Astrocyte of the cerebellum (primary cell): ENCODE measurements at regions not wholly inside any gene's neighbourhood (a gene's known extent, or its start where the extent isn't known, plus 50 kb on each side); places are given as distances from the start of the nearest gene placed in this dataset.

Experiments used
- DNase-seq: peaks from one replicate; pipeline ENCODE4 v3.0.0-alpha.2; 2011; ENCODE audit warnings: low read depth
- H3K4me3 ChIP-seq: 2 replicates; pipeline ENCODE4 v1.5.1; 2011; ENCODE audit warnings: mild to moderate bottlenecking, low read depth, low read length, moderate library complexity
- in situ Hi-C: cut with HindIII; loops from 2 replicates; pipeline ENCODE4 v1.10.0; 2017; ENCODE audit warnings: low sequenced_read_pairs
- TF ChIP-seq, protein P1 (sequence below): IDR thresholded peaks from 2 replicates; pipeline ENCODE4 v1.5.1; 2012; ENCODE audit warnings: low read length, low read depth, moderate library complexity, mild to moderate bottlenecking; ENCODE audit errors: missing control alignments

DNA sequence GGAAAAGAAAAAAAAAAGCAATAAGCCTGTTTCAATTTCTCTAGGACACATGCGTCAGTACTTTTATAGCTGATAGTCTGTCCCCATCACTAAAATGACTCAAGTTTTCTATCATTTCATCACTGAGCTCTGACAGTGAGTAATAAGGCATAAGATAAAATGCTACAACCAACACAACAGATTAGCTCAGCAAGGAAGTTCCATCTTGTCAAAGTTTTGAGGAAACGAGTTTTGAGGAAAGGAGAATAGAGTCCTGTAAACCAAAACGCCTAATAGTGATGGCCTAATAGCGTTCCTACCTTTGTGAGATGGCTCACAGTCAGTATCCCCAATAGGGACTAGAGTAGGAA lies 145.1 kb downstream of the LACC1 start:
- TF ChIP-seq, protein P1, sequence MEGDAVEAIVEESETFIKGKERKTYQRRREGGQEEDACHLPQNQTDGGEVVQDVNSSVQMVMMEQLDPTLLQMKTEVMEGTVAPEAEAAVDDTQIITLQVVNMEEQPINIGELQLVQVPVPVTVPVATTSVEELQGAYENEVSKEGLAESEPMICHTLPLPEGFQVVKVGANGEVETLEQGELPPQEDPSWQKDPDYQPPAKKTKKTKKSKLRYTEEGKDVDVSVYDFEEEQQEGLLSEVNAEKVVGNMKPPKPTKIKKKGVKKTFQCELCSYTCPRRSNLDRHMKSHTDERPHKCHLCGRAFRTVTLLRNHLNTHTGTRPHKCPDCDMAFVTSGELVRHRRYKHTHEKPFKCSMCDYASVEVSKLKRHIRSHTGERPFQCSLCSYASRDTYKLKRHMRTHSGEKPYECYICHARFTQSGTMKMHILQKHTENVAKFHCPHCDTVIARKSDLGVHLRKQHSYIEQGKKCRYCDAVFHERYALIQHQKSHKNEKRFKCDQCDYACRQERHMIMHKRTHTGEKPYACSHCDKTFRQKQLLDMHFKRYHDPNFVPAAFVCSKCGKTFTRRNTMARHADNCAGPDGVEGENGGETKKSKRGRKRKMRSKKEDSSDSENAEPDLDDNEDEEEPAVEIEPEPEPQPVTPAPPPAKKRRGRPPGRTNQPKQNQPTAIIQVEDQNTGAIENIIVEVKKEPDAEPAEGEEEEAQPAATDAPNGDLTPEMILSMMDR = no peak
- no peak overlapping the region for H3K4me3 ChIP-seq
- DNase-seq = no peak
- in situ Hi-C loops = loop anchor here (25.0 kb wide), 1 partner anchor 412 kb away; no protein-coding TSS in a partner anchor

DNA sequence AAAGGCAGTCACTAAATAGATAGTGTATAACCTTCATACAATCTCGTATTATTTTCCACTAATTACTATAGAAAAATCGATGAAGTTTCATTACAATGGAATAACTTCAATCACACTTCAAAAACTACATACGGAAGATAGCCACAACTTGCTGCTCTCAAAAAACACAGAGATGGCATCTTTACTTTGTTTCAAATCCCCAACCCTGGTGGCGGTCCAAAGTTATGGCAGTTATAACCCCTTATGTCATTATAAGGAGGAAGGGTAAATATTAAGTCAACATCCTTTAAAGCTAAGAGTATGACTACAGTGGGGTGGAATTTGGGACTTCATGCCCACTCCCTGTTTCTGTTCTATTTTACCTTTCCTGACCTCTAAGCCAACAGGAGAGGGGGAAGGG lies 146.5 kb downstream of the LACC1 start:
- no peak for DNase-seq
- no peak overlapping the region for H3K4me3 ChIP-seq
- TF ChIP-seq, protein P1 = no peak
- in situ Hi-C loops = loop anchor here (25.0 kb wide), 1 partner anchor 411 kb away; no protein-coding TSS in a partner anchor

DNA sequence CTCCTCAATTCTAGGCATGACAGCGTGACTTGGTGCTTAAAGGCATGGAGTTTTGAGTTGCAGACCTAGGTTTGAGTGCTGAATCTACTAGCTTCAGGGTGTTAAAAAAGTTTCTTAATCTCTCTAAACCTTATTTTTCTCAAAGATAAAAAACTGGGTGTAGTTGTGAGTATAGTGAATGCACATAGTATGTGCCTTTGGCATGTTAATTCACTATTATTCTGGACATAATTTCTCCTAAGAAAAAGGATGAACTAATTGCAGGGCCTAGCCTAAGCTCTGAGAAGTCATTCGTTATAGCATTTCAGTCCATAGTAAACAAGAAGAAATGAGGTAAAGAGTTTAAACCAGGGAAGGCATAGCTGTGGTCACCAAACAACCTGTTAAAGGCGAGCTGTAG lies 149.0 kb downstream of the LACC1 start:
- in situ Hi-C loops = loop anchor here (25.0 kb wide), 1 partner anchor 409 kb away; no protein-coding TSS in a partner anchor
- H3K4me3 ChIP-seq = no peak overlapping the region
- TF ChIP-seq, protein P1 = no peak
- DNase-seq = no peak

DNA sequence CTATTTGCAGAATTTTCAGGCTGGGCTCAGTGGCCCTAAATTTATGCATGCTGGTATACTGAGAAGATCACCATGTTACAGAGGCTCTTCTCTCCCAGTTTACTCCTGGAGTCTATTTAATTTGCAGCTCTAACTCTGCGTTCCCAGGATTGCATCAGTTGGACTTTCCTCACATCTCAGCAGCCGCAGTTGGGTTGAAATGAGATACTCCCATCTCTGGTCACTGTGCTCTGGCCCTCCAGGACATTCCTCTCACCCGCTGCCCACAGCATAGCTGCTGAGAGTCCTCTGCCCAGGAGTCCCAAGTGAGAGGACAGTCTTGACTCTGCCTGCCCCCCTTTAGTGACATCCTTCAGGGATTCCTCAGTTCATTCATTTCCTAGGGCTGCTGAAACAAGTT lies 150.9 kb downstream of the LACC1 start:
- TF ChIP-seq, protein P1 = no peak
- DNase-seq = no peak
- in situ Hi-C loops = loop anchor here (25.0 kb wide), 1 partner anchor 407 kb away; no protein-coding TSS in a partner anchor
- no peak overlapping the region for H3K4me3 ChIP-seq

DNA sequence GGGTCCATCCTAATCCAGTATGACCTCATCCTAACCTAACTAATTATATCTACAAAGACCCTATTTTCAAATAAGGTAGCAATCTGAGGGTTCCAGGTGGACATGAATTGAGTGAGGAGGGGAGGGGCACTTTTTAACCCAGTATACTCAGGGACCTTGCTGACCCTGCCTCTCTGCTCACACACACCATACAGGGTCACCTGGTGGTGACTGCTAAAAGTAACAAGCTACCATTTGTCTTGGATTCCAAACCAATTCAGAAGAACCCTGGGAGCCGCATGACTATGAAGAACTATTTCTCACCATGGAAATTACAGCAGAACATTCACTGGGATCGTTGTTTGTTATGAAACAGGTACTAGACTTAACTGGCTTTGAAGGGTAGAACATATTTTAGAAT lies 151.9 kb downstream of the LACC1 start:
- DNase-seq = no peak
- TF ChIP-seq, protein P1 = no peak
- H3K4me3 ChIP-seq = no peak overlapping the region
- in situ Hi-C loops = loop anchor here (25.0 kb wide), 1 partner anchor 406 kb away; no protein-coding TSS in a partner anchor

DNA sequence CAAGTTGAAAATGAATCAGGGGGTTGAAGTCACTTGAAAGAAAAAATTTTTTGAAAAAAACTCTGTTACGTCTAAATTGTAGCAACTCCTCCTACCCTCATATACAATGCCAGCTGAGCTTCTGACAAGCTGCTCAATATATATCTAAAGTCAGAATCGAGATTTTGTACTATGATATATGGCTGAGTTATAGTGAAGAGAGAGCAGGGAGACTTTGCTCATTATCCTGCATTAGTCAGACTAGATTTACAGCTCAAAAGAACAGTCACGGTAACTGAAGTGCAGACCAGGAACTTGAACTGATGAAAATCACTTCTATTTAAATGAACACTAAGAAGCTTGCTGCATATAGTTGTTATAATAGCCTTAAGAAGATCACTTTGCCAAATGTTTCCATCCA lies 153.1 kb downstream of the LACC1 start:
- H3K4me3 ChIP-seq = no peak overlapping the region
- TF ChIP-seq, protein P1 = no peak
- in situ Hi-C loops = loop anchor here (25.0 kb wide), 1 partner anchor 404 kb away; no protein-coding TSS in a partner anchor
- no peak for DNase-seq
